Left lung (tissue), 4 donors: ENCODE measurements at regions not wholly inside any gene's neighbourhood (a gene's known extent, or its start where the extent isn't known, plus 50 kb on each side); places are given as distances from the start of the nearest gene placed in this dataset.
"Not testable (repeated sequence)": the region's sequence is repeated elsewhere in the genome, so short reads cannot be mapped to it uniquely, and the experiment has no call there.

Experiments
- ATAC-seq: fragments of 200-7000 bp; cut with Tn5 transposase; one replicate; pipeline ENCODE4 v1.9.1; 2020; ENCODE audit warnings: moderate library complexity
- DNase-seq, 4 donors: peaks; one replicate each; pipeline ENCODE4 v3.0.0-alpha.2; 2013 to 2020
- H3K27ac ChIP-seq, 2 donors: fragments of 200-600 bp; sonication (generic) in 1 of 2; one replicate each; pipeline versions ENCODE4 v1.5.0 to v1.8.0; 2020 to 2021
- H3K27me3 ChIP-seq, 2 donors: fragments of 200-600 bp; sonication (generic) in 1 of 2; one replicate each; pipeline versions ENCODE4 v1.5.0 to v1.8.0; 2020 to 2021
- H3K36me3 ChIP-seq, 2 donors: fragments of 200-600 bp; sonication (generic) in 1 of 2; one replicate each; pipeline versions ENCODE4 v1.5.0 to v1.8.0; 2020 to 2021
- H3K4me1 ChIP-seq, 2 donors: fragments of 200-600 bp; one replicate each; pipeline ENCODE4 v1.8.0; 2021
- H3K4me3 ChIP-seq, 2 donors: fragments of 200-600 bp; sonication (generic) in 1 of 2; one replicate each; pipeline versions ENCODE4 v1.5.0 to v1.8.0; 2020 to 2021; ENCODE audit warnings: mild to moderate bottlenecking in 1 of 2
- H3K9me3 ChIP-seq, 2 donors: fragments of 200-600 bp; sonication (generic) in 1 of 2; one replicate each; pipeline versions ENCODE4 v1.5.0 to v1.8.0; 2020 to 2021
- CTCF ChIP-seq, 2 donors: fragments of 200-600 bp; sonication (generic) in 1 of 2; IDR thresholded peaks; one replicate each; pipeline versions ENCODE4 v1.5.0 to v1.8.0; 2021; ENCODE audit warnings: antibody characterized with exemption in 2 of 2
- intact Hi-C, 2 donors: fragments of 100-400 bp; cut with DNase I; formaldehyde crosslinking; loops; one replicate each; pipeline versions ENCODE4 v1.11.2 to v1.14.2; 2022
- donor health status: DM: no; HTN: yes; CAD: no.
- donor health status: DM: no; HTN: no; CAD: no.

- TF ChIP-seq CTCF (IDR thresholded peaks at IDR 0.05) = no peak
- no peaks in the 10 kb centered on the region for H3K4me1 ChIP-seq
- H3K9me3 ChIP-seq = no peaks in the 10 kb centered on the region
- no peak overlapping the region for H3K4me3 ChIP-seq
- no peak overlapping the region for H3K27ac ChIP-seq
- intact Hi-C loops = no loop called here
- peaks cover 0 to 5% of the 10 kb centered on the region in 2 donors for H3K27me3 ChIP-seq
- H3K36me3 ChIP-seq = no peaks in the 10 kb centered on the region
- ATAC-seq (no peak), DNase-seq (no peak)
Observed at GRCh38 chr17:6000426-6000825, 69.8 kb upstream of the WSCD1 start.

GRCh38 chr17:6003221-6003620, 67.0 kb upstream of the WSCD1 start:
- ATAC-seq = peak; percentile 52
- H3K4me1 ChIP-seq, H3K36me3 ChIP-seq, intact Hi-C loops, H3K4me3 ChIP-seq, H3K27ac ChIP-seq, H3K9me3 ChIP-seq, H3K27me3 ChIP-seq, DNase-seq: not testable (repeated sequence)

GRCh38 chr17:6005939-6006338, 64.2 kb upstream of the WSCD1 start:
- peaks cover 0 to 8% of the 10 kb centered on the region in 2 donors for H3K27me3 ChIP-seq
- intact Hi-C loops = no loop called here
- no peaks in the 10 kb centered on the region for H3K9me3 ChIP-seq
- no peaks in the 10 kb centered on the region for H3K4me1 ChIP-seq
- DNase-seq (no peak), ATAC-seq (no peak)
- no peak for TF ChIP-seq CTCF (IDR thresholded peaks at IDR 0.05)
- no peak overlapping the region for H3K4me3 ChIP-seq
- no peaks in the 10 kb centered on the region for H3K36me3 ChIP-seq
- H3K27ac ChIP-seq = no peak overlapping the region

GRCh38 chr17:6011206-6011605, 59.0 kb upstream of the WSCD1 start:
- ATAC-seq (no peak), DNase-seq (no peak)
- no peak overlapping the region for H3K27ac ChIP-seq
- intact Hi-C loops = no loop called here
- no peaks in the 10 kb centered on the region for H3K4me1 ChIP-seq
- H3K4me3 ChIP-seq = no peak overlapping the region
- H3K36me3 ChIP-seq = no peaks in the 10 kb centered on the region
- H3K27me3 ChIP-seq = peaks cover 0 to 8% of the 10 kb centered on the region in 2 donors
- no peak for TF ChIP-seq CTCF (IDR thresholded peaks at IDR 0.05)
- no peaks in the 10 kb centered on the region for H3K9me3 ChIP-seq

GRCh38 chr17:6018788-6019187, 51.4 kb upstream of the WSCD1 start:
- no peaks in the 10 kb centered on the region for H3K4me1 ChIP-seq
- H3K9me3 ChIP-seq = no peaks in the 10 kb centered on the region
- no peak overlapping the region for H3K27ac ChIP-seq
- no peak for TF ChIP-seq CTCF (IDR thresholded peaks at IDR 0.05)
- ATAC-seq (no peak), DNase-seq (no peak)
- H3K36me3 ChIP-seq = no peaks in the 10 kb centered on the region
- peaks cover 0 to 12% of the 10 kb centered on the region in 2 donors for H3K27me3 ChIP-seq
- H3K4me3 ChIP-seq = no peak overlapping the region
- intact Hi-C loops = no loop called here

- H3K27ac ChIP-seq = no peak overlapping the region
- H3K4me1 ChIP-seq = no peaks in the 10 kb centered on the region
- H3K27me3 ChIP-seq = peaks cover 0 to 12% of the 10 kb centered on the region in 2 donors
- ATAC-seq (no peak), DNase-seq (no peak)
- no peak overlapping the region for H3K4me3 ChIP-seq
- H3K36me3 ChIP-seq = no peaks in the 10 kb centered on the region
- no peaks in the 10 kb centered on the region for H3K9me3 ChIP-seq
- TF ChIP-seq CTCF (IDR thresholded peaks at IDR 0.05) = no peak
- intact Hi-C loops = no loop called here
Observed at GRCh38 chr17:6019959-6020358, 50.2 kb upstream of the WSCD1 start.
